GM12878 (cell line): ENCODE measurements at regions not wholly inside any gene's neighbourhood (a gene's known extent, or its start where the extent isn't known, plus 50 kb on each side); places are given as distances from the start of the nearest gene placed in this dataset.
"Not testable (repeated sequence)": the region's sequence is repeated elsewhere in the genome, so short reads cannot be mapped to it uniquely, and the experiment has no call there.

Experiments
- ATAC-seq: fragments of 200-7000 bp; cut with Tn5 transposase; 3 replicates; pipeline ENCODE4 v1.9.1; 2020; ENCODE audit warnings: mild to moderate bottlenecking, moderate library complexity
- BruUV-seq: library from RNA; stranded (reverse); fragments of 400-500 nt; replicated peaks from 2 replicates; lab custom pipeline; 2021; lab: Mats Ljungman, UMichigan
- CTCF ChIA-PET: fragments of 300-600 bp; sonication (Branson Sonifier 250); formaldehyde crosslinking; extraction: SDS; loops from one replicate; lab custom pipeline; 2021; ENCODE audit warnings: inconsistent platforms; lab: Yijun Ruan, JAX
- POLR2A ChIA-PET: fragments of 350-600 bp; formaldehyde crosslinking; extraction: SDS; loops from one replicate; lab custom pipeline; 2021; ENCODE audit warnings: inconsistent platforms; lab: Charles Lee
- RAD21 ChIA-PET: fragments of 300-600 bp; sonication (Branson Sonifier 250); formaldehyde crosslinking; loops from one replicate; lab custom pipeline; 2023; ENCODE audit warnings: antibody characterized with exemption; ENCODE audit not compliant: unreplicated experiment; lab: Charles Lee
- SMC1A ChIA-PET: fragments of 300-600 bp; sonication (Branson Sonifier 250); formaldehyde crosslinking; loops from one replicate; lab custom pipeline; 2023; ENCODE audit not compliant: unreplicated experiment, uncharacterized antibody; lab: Charles Lee
- DNase-seq: peaks from one replicate; pipeline ENCODE4 v3.0.0-alpha.2; 2011; ENCODE audit warnings: low read depth, low spot score
- FAIRE-seq: peaks from 3 replicates; lab custom pipeline; 2011; peaks lifted over from hg19 to GRCh38; lab: Jason Lieb, UNC
- H2AFZ ChIP-seq: 2 replicates; pipeline ENCODE4 v1.6.0; 2011; ENCODE audit warnings: low read depth, low read length, control low read depth; ENCODE audit not compliant: control insufficient read depth
- H3K27ac ChIP-seq: 2 replicates; pipeline ENCODE4 v1.5.1; 2011; ENCODE audit warnings: control low read depth; ENCODE audit not compliant: control insufficient read depth, insufficient read depth
- H3K27me3 ChIP-seq, 2 experiments: replicated peaks in 1 of 2; 2 replicates each; pipeline versions ENCODE4 v1.6.0 to v1.6.1; 2011; ENCODE audit warnings: low read length in 1 of 2; ENCODE audit not compliant: control insufficient read depth in 2 of 2, insufficient read depth in 2 of 2
- H3K36me3 ChIP-seq, 2 experiments: 2 replicates each; pipeline ENCODE4 v1.5.1; 2011; ENCODE audit warnings: low read length in 1 of 2; ENCODE audit not compliant: control insufficient read depth in 2 of 2, insufficient read depth in 2 of 2
- H3K4me1 ChIP-seq: 2 replicates; pipeline ENCODE4 v1.6.1; 2011; ENCODE audit warnings: mild to moderate bottlenecking, low read length, moderate library complexity, mixed read lengths; ENCODE audit not compliant: control insufficient read depth, insufficient read depth
- H3K4me2 ChIP-seq: 2 replicates; pipeline ENCODE4 v1.6.0; 2011; ENCODE audit warnings: control low read depth; ENCODE audit not compliant: control insufficient read depth, insufficient read depth
- H3K4me3 ChIP-seq: fragments of 200-600 bp; sonication (generic); 2 replicates; pipeline ENCODE4 v1.5.1; 2016
- H3K79me2 ChIP-seq: 2 replicates; pipeline ENCODE4 v1.6.0; 2011; ENCODE audit warnings: low read length; ENCODE audit not compliant: control insufficient read depth, insufficient read depth
- H3K9ac ChIP-seq: 2 replicates; pipeline ENCODE4 v1.8.0; 2011; ENCODE audit warnings: low read length, control low read depth, mixed read lengths; ENCODE audit not compliant: control insufficient read depth, insufficient read depth
- H3K9me3 ChIP-seq: replicated peaks from 3 replicates; pipeline ENCODE4 v1.5.1; 2011; ENCODE audit warnings: mild to moderate bottlenecking, low read length; ENCODE audit not compliant: control insufficient read depth, insufficient read depth
- H4K20me1 ChIP-seq: 2 replicates; pipeline ENCODE4 v1.6.0; 2011; ENCODE audit not compliant: control insufficient read depth, insufficient read depth
- E4F1 ChIP-seq: fragments of 450-650 bp; IDR thresholded peaks from 2 replicates; pipeline ENCODE4 v1.6.1; 2018; ENCODE audit warnings: borderline replicate concordance, mild to moderate bottlenecking; ENCODE audit not compliant: partially characterized antibody
- MLLT1 ChIP-seq: fragments of 450-650 bp; IDR thresholded peaks from 2 replicates; pipeline ENCODE4 v1.6.1; 2016; ENCODE audit warnings: mild to moderate bottlenecking
- MYB ChIP-seq: fragments of 150-350 bp; IDR thresholded peaks from 2 replicates; pipeline ENCODE4 v1.6.1; 2014; ENCODE audit warnings: mild to moderate bottlenecking, low read depth, low read length, borderline replicate concordance
- SREBF1 ChIP-seq: IDR thresholded peaks from 2 replicates; pipeline ENCODE4 v1.6.1; 2012; ENCODE audit warnings: mild to moderate bottlenecking, low read length
- TCF7 ChIP-seq: IDR thresholded peaks from 2 replicates; pipeline ENCODE4 v1.6.1; 2014; ENCODE audit warnings: antibody characterized with exemption, borderline replicate concordance
- WGBS: methylation state at CpG from one replicate; pipeline ENCODE4 v1.1.6; 2016; ENCODE audit warnings: low lambda C conversion rate; ENCODE audit not compliant: insufficient replicate concordance, insufficient coverage; ENCODE audit errors: missing lambda C conversion rate; 5-methylcytosine and 5-hydroxymethylcytosine counted together
- in situ Hi-C: fragments of 300-500 bp; cut with MboI; formaldehyde crosslinking; loops from 9 replicates; pipeline ENCODE4 v1.14.3; 2018; ENCODE audit warnings: mixed read lengths
- intact Hi-C: fragments of 100-400 bp; cut with micrococcal nuclease; formaldehyde crosslinking; loops from one replicate; pipeline ENCODE4 v1.14.2; 2022; ENCODE audit not compliant: unreplicated experiment

GRCh38 chr1:185539277-185539943 lies 194.8 kb upstream of the HMCN1 start:
- Histone ChIP-seq H3K4me1 (no peaks in the 10 kb centered on the region), H3K9me3 (no peaks in the 10 kb centered on the region; the same call in 2 of the 3 replicates), H3K79me2 (no peaks in the 10 kb centered on the region), H3K4me2 (no peak overlapping the region), H3K27me3 (no peaks in the 10 kb centered on the region), H3K27ac (no peak overlapping the region), H3K36me3 (no peaks in the 10 kb centered on the region), H3K4me3 (no peak overlapping the region), H2AFZ (no peak overlapping the region), H4K20me1 (no peaks in the 10 kb centered on the region), H3K9ac (no peak overlapping the region)
- ChIA-PET SMC1A (interaction anchor here (1.6 kb wide), 1 partner anchor 299 kb away, joined by 3 read pairs; no protein-coding TSS in a partner anchor), POLR2A (no interaction called here), RAD21 (no interaction called here), CTCF (no interaction called here)
- in situ Hi-C loops, result no loop called here
- no peak for TF ChIP-seq MLLT1
- TF ChIP-seq E4F1, result no peak
- TF ChIP-seq TCF7, result 0 out of 2 replicates have a peak, but pooled peaks have one; percentile 56
- TF ChIP-seq MYB, result no peak
- no peak for TF ChIP-seq SREBF1
- intact Hi-C loops, result no loop called here
- DNase-seq, result no peak
- 26% methylated on average over 10 of the region's 10 CpGs for WGBS
- ATAC-seq, result no peak
- no peak for FAIRE-seq
- no TSS peak for BruUV-seq

GRCh38 chr1:185538309-185538898 lies 195.8 kb upstream of the HMCN1 start:
- FAIRE-seq, H4K20me1 ChIP-seq, POLR2A ChIA-PET, H3K36me3 ChIP-seq, H3K27ac ChIP-seq, intact Hi-C loops, H3K9ac ChIP-seq, H3K9me3 ChIP-seq, BruUV-seq, in situ Hi-C loops, H3K4me1 ChIP-seq, ATAC-seq, H2AFZ ChIP-seq, CTCF ChIA-PET, H3K4me3 ChIP-seq, H3K4me2 ChIP-seq, H3K27me3 ChIP-seq, RAD21 ChIA-PET, DNase-seq, H3K79me2 ChIP-seq: not testable (repeated sequence)
- WGBS, result 79% methylated on average over 16 of the region's 16 CpGs
- SMC1A ChIA-PET, result interaction anchor here (1.6 kb wide), 1 partner anchor 298 kb away, joined by 3 read pairs; no protein-coding TSS in a partner anchor
